Natural killer cell (primary cell): ENCODE measurements at regions not wholly inside any gene's neighbourhood (a gene's known extent, or its start where the extent isn't known, plus 50 kb on each side); places are given as distances from the start of the nearest gene placed in this dataset.
"Not testable (repeated sequence)": the region's sequence is repeated elsewhere in the genome, so short reads cannot be mapped to it uniquely, and the experiment has no call there.

ENCODE experiments used
- ATAC-seq, 3 donors: fragments of 150-1000 bp in 2 of 3; fragments of 200-7000 bp in 1 of 3; cut with Tn5 transposase; 1 replicate in 1 of 3; 2 replicates in 2 of 3; pipeline ENCODE4 v1.10.0; 2021; ENCODE audit warnings: mild to moderate bottlenecking in 2 of 3, moderate library complexity in 2 of 3
- DNase-seq, 2 donors: peaks; one replicate each; pipeline versions ENCODE4 v3.0.0 to v3.0.0-alpha.2; 2013 to 2021; ENCODE audit warnings: mixed read lengths in 1 of 2
- H3K27ac ChIP-seq: one replicate; pipeline ENCODE4 v1.5.1; 2013; ENCODE audit warnings: mild to moderate bottlenecking, low read length
- H3K27me3 ChIP-seq: one replicate; pipeline ENCODE4 v1.6.1; 2013; ENCODE audit warnings: low read length; ENCODE audit not compliant: control insufficient read depth, insufficient read depth
- H3K36me3 ChIP-seq: one replicate; pipeline ENCODE4 v1.6.1; 2013; ENCODE audit warnings: low read length; ENCODE audit not compliant: control insufficient read depth, insufficient read depth
- H3K4me1 ChIP-seq: one replicate; pipeline ENCODE4 v1.6.1; 2013; ENCODE audit warnings: low read length; ENCODE audit not compliant: control insufficient read depth, insufficient read depth
- H3K4me3 ChIP-seq: one replicate; pipeline ENCODE4 v1.5.1; 2013; ENCODE audit warnings: low read length
- H3K9me3 ChIP-seq: one replicate; pipeline ENCODE4 v1.6.1; 2013; ENCODE audit warnings: low read length; ENCODE audit not compliant: control insufficient read depth, insufficient read depth
- H3K27ac Mint-ChIP-seq, 2 donors: one replicate each; pipeline ENCODE4 v1.8.0; 2022; ENCODE audit warnings: mild to moderate bottlenecking in 2 of 2, mixed read lengths in 2 of 2, moderate library complexity in 1 of 2
- H3K27me3 Mint-ChIP-seq, 2 donors: one replicate each; pipeline ENCODE4 v1.8.0; 2022; ENCODE audit warnings: low read depth in 2 of 2, mixed read lengths in 2 of 2
- H3K36me3 Mint-ChIP-seq: one replicate; pipeline ENCODE4 v1.8.0; 2022; ENCODE audit warnings: mixed read lengths
- H3K4me1 Mint-ChIP-seq, 2 donors: one replicate each; pipeline ENCODE4 v1.8.0; 2022; ENCODE audit warnings: mixed read lengths in 2 of 2
- H3K4me3 Mint-ChIP-seq: one replicate; pipeline ENCODE4 v1.8.0; 2022; ENCODE audit warnings: mild to moderate bottlenecking, moderate library complexity, mixed read lengths
- H3K9me3 Mint-ChIP-seq, 2 donors: one replicate each; pipeline ENCODE4 v1.8.0; 2022; ENCODE audit warnings: mixed read lengths in 2 of 2
- WGBS: methylation state at CpG from one replicate; pipeline ENCODE4 v1.1.7; 2013; ENCODE audit warnings: missing lambda C conversion rate; ENCODE audit not compliant: insufficient coverage; 5-methylcytosine and 5-hydroxymethylcytosine counted together
- intact Hi-C: fragments of 100-400 bp; cut with micrococcal nuclease; formaldehyde crosslinking; loops from one replicate; pipeline ENCODE4 v1.14.2; 2022
- TF ChIP-seq, protein P1 (sequence below): fragments of 200-600 bp; IDR thresholded peaks from one replicate; pipeline ENCODE4 v1.8.0; 2022; ENCODE audit warnings: antibody characterized with exemption

DNA sequence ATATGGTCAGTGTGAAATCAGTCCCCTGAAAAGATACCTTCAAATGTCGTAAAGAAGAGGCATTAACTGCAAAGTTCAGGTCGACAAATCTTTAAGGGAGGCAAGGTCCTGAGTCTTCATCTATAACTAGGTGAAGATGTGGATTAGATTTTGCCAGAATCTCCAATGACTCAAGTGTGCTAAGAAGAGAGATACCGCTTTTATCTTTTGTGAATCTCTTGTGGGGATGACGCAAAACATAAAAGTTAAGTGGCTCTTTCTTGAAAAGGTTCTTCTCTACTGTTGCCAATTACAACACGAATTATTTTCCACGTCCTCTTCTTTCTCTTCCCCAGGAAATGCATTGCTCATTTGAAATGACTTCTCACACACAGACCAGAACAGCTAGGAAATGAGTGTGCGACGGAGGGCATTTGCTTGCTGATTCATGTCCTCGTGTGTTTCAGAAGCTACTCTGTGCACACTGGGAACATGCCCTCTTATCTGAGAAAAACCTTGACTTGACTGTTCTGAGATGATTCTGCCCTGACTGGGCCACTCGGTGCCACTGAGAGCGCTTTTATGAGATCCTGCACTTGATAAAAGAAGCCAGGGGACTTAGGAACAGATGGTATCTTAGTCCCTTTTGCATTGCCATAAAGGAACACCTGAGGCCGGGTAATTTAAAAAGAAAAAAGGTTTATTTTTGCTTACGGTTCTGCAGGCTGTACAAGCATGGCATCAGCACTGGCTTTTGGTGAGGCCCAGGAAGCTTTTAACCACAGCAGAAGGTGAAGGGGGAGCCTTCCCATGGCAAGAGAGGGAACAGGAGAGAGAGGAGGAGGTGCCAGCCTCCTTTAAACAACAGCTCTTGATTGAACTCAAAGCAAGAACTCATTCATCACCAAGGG is 169.5 kb upstream of the PFKP start:
- ATAC-seq, result peak in 1 of 3 donors; percentile 28
- Mint-ChIP-seq H3K27me3 (peaks cover 0 to 3% of the 10 kb centered on the region in 2 donors), H3K4me3 (no peak overlapping the region), H3K4me1 (no peaks in the 10 kb centered on the region), H3K9me3 (no peaks in the 10 kb centered on the region), H3K27ac (no peak overlapping the region), H3K36me3 (no peaks in the 10 kb centered on the region)
- H3K4me3 ChIP-seq, result no peak overlapping the region
- no peak for DNase-seq
- H3K27ac ChIP-seq, result no peak overlapping the region
- no peaks in the 10 kb centered on the region for H3K4me1 ChIP-seq
- H3K9me3 ChIP-seq, result no peaks in the 10 kb centered on the region
- H3K36me3 ChIP-seq, result no peaks in the 10 kb centered on the region
- TF ChIP-seq, protein P1, sequence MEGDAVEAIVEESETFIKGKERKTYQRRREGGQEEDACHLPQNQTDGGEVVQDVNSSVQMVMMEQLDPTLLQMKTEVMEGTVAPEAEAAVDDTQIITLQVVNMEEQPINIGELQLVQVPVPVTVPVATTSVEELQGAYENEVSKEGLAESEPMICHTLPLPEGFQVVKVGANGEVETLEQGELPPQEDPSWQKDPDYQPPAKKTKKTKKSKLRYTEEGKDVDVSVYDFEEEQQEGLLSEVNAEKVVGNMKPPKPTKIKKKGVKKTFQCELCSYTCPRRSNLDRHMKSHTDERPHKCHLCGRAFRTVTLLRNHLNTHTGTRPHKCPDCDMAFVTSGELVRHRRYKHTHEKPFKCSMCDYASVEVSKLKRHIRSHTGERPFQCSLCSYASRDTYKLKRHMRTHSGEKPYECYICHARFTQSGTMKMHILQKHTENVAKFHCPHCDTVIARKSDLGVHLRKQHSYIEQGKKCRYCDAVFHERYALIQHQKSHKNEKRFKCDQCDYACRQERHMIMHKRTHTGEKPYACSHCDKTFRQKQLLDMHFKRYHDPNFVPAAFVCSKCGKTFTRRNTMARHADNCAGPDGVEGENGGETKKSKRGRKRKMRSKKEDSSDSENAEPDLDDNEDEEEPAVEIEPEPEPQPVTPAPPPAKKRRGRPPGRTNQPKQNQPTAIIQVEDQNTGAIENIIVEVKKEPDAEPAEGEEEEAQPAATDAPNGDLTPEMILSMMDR, result no peak
- no peaks in the 10 kb centered on the region for H3K27me3 ChIP-seq
- intact Hi-C loops, result no loop called here
- 55% methylated on average over 11 of the region's 13 CpGs for WGBS

DNA sequence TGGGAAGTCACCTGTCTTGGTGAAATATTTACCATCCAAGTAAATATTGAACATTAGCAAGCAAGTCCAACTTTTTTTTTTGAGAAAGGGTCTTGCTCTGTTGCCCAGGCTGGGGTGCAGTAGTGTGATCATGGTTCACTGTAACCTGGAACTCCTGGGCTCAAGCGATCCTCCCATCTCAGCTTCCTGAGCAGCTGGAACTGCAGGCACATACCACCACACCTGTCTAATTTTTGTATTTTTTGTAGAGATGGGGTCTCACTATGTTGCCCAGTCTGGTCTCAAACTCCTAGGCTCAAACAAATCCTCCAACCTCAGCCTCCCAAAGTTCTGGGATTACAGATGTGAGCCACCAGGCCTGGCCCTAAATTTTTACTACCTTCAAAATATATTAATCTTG is 171.0 kb upstream of the PFKP start:
- ATAC-seq, H3K4me1 Mint-ChIP-seq, H3K4me3 ChIP-seq, H3K4me3 Mint-ChIP-seq, H3K36me3 ChIP-seq, H3K27me3 Mint-ChIP-seq, H3K27ac Mint-ChIP-seq, H3K36me3 Mint-ChIP-seq, H3K27me3 ChIP-seq, H3K27ac ChIP-seq, intact Hi-C loops, DNase-seq, H3K9me3 Mint-ChIP-seq, H3K4me1 ChIP-seq, H3K9me3 ChIP-seq: not testable (repeated sequence)
- WGBS, result no CpG with 5 or more reads among the region's 1 CpG

DNA sequence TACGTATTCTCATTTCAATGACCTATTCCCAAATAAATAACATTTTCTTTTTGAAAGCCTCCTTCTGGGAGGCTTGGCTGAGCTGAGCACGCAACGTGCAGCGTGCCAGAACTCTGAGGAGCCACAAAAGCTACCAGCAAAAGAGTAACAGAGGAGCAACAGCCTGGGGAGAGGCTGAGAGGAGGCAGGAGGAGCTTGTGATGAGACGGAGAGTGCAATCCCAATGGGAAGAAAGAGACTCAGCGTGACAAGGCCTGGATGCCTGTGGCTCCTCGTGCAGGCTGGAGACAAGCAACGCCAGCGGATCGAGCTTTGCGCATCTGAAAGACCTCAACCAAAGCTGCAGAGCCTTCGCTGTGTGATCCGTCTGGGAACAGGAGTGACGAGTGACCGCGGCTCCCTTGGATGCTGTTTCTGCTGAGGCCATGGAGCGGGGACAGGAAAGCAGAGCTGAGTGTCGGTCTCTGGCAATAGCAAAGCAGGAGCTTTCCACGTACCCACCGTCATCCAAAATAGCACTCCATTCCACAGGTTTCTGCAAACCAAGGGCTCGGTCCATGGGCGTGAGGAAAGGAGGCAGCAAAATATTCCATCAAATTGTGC is 171.7 kb upstream of the PFKP start:
- DNase-seq (no peak), ATAC-seq (no peak)
- Mint-ChIP-seq H3K4me3 (no peak overlapping the region), H3K4me1 (no peaks in the 10 kb centered on the region), H3K27me3 (no peaks in the 10 kb centered on the region), H3K36me3 (no peaks in the 10 kb centered on the region), H3K27ac (no peak overlapping the region), H3K9me3 (no peaks in the 10 kb centered on the region)
- no peaks in the 10 kb centered on the region for H3K9me3 ChIP-seq
- 84% methylated on average over 22 of the region's 22 CpGs for WGBS
- no peaks in the 10 kb centered on the region for H3K27me3 ChIP-seq
- no peaks in the 10 kb centered on the region for H3K36me3 ChIP-seq
- no peak overlapping the region for H3K27ac ChIP-seq
- H3K4me3 ChIP-seq, result no peak overlapping the region
- intact Hi-C loops, result no loop called here
- H3K4me1 ChIP-seq, result no peaks in the 10 kb centered on the region
- TF ChIP-seq, protein P1, result no peak

DNA sequence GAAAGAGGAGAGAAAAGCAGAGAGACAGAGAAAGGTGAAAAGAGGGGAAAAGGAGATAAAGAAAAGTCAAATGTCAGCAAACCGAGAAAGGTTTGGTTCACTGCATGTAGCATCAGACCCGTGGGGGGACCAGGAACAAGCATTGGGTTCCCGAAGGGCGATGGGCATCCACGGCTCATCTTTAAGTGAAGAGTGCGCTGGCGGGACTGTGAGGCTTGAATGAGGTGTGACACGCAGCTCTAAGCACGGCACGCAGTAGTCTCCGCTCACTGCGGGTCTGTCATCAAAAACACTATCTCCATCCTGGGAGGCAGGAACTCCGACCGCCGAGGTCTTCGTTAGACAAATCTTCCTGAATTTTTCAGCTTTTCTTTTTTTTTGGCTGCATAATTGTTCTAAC is 173.4 kb upstream of the PFKP start:
- DNase-seq (no peak), ATAC-seq (no peak)
- intact Hi-C loops, result no loop called here
- Mint-ChIP-seq H3K9me3 (no peaks in the 10 kb centered on the region), H3K36me3 (no peaks in the 10 kb centered on the region), H3K4me1 (no peaks in the 10 kb centered on the region), H3K27ac (no peak overlapping the region), H3K27me3 (no peaks in the 10 kb centered on the region), H3K4me3 (no peak overlapping the region)
- Histone ChIP-seq H3K4me1 (no peaks in the 10 kb centered on the region), H3K36me3 (no peaks in the 10 kb centered on the region), H3K27me3 (no peaks in the 10 kb centered on the region), H3K9me3 (no peaks in the 10 kb centered on the region), H3K4me3 (no peak overlapping the region), H3K27ac (no peak overlapping the region)
- TF ChIP-seq, protein P1, result no peak
- WGBS, result 92% methylated on average over 16 of the region's 16 CpGs
